ENCODE measurements at regions not wholly inside any gene's neighbourhood (a gene's known extent, or its start where the extent isn't known, plus 50 kb on each side); places are given as distances from the start of the nearest gene placed in this dataset.

DNA sequence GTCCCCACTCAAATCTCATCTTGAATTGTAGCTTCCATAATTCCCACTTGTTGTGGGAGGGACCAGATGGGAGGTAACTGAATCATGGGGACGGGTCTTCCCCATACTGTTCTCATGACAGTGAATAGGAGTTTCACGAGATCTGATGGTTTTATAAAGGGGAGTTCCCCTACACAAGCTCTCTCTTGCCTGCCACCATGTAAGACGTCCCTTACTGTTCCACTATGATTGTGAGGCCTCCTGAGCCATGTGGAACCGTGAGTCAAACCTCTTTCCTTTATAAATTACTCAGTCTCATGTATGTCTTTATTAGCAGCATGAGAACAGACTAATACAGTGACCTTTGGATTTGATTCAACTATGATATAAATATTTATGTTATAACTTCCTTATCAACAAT, 78.0 kb downstream of the CYRIA start:
- TF ChIP-seq, protein P1, sequence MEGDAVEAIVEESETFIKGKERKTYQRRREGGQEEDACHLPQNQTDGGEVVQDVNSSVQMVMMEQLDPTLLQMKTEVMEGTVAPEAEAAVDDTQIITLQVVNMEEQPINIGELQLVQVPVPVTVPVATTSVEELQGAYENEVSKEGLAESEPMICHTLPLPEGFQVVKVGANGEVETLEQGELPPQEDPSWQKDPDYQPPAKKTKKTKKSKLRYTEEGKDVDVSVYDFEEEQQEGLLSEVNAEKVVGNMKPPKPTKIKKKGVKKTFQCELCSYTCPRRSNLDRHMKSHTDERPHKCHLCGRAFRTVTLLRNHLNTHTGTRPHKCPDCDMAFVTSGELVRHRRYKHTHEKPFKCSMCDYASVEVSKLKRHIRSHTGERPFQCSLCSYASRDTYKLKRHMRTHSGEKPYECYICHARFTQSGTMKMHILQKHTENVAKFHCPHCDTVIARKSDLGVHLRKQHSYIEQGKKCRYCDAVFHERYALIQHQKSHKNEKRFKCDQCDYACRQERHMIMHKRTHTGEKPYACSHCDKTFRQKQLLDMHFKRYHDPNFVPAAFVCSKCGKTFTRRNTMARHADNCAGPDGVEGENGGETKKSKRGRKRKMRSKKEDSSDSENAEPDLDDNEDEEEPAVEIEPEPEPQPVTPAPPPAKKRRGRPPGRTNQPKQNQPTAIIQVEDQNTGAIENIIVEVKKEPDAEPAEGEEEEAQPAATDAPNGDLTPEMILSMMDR (IDR thresholded peaks at IDR 0.05): no peak
- TF ChIP-seq ZFX (IDR thresholded peaks at IDR 0.05; ENCODE audit: borderline replicate concordance): no peak

Data from 22Rv1 (cell line).